ENCODE measurements at regions not wholly inside any gene's neighbourhood (a gene's known extent, or its start where the extent isn't known, plus 50 kb on each side); places are given as distances from the start of the nearest gene placed in this dataset.
"Not testable (repeated sequence)": the region's sequence is repeated elsewhere in the genome, so short reads cannot be mapped to it uniquely, and the experiment has no call there.

- intact Hi-C loops (cut with micrococcal nuclease), result no loop called here
- Histone ChIP-seq H3K9me3 (replicated peaks) (no peaks in the 10 kb centered on the region), H3K4me1 (peaks cover 14% of the 10 kb centered on the region), H3K36me3 (no peaks in the 10 kb centered on the region), H3K27me3 (ENCODE audit: low read depth) (no peaks in the 10 kb centered on the region), H3K4me3 (no peak overlapping the region), H3K27ac (replicated peaks) (peak overlapping the region; percentile 15)
- no peak for TF ChIP-seq CTCF (IDR thresholded peaks at IDR 0.05; ENCODE audit: borderline replicate concordance)
- DNase-seq, result peak; percentile 19
These were observed 125.1 kb upstream of the CLINT1 start for GRCh38 chr5:157983906-157984551.

DNA sequence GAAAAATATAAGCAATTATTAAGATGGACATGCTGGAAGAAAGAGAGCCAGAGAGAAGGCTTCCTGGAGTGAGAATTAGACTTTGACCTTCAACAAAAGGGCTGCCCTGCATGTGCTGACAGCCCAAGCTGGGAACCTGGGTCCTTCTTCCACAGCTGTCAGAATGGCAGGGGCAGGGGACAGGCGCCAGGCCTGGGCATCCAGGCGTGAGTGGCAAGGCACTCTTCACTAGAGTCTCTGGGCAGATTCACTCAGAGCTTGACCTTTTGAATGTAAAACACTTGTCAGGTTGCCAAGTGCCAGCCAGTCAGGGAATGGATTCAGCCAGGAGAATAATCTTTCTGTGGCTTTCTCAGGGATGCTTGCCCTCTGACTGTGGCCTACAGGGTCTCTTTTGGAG is 119.1 kb upstream of the CLINT1 start:
- H3K9me3 ChIP-seq (replicated peaks), result no peaks in the 10 kb centered on the region
- peak overlapping the region; percentile 56 for H3K27ac ChIP-seq (replicated peaks)
- H3K4me1 ChIP-seq, result peaks cover 5% of the 10 kb centered on the region
- H3K27me3 ChIP-seq (ENCODE audit: low read depth), result no peaks in the 10 kb centered on the region
- intact Hi-C loops (cut with micrococcal nuclease), result no loop called here
- no peak overlapping the region for H3K4me3 ChIP-seq
- no peak for TF ChIP-seq CTCF (IDR thresholded peaks at IDR 0.05; ENCODE audit: borderline replicate concordance)
- no peaks in the 10 kb centered on the region for H3K36me3 ChIP-seq
- DNase-seq, result peak; percentile 24

GRCh38 chr5:157976429-157976828 is 117.5 kb upstream of the CLINT1 start:
- no peak for TF ChIP-seq CTCF (IDR thresholded peaks at IDR 0.05; ENCODE audit: borderline replicate concordance)
- DNase-seq, result no peak
- no peaks in the 10 kb centered on the region for H3K9me3 ChIP-seq (replicated peaks)
- no peaks in the 10 kb centered on the region for H3K27me3 ChIP-seq (ENCODE audit: low read depth)
- H3K36me3 ChIP-seq, result no peaks in the 10 kb centered on the region
- intact Hi-C loops (cut with micrococcal nuclease), result no loop called here
- H3K27ac ChIP-seq (replicated peaks), result no peak overlapping the region
- H3K4me3 ChIP-seq, result no peak overlapping the region
- H3K4me1 ChIP-seq, result peaks cover 14% of the 10 kb centered on the region

DNA sequence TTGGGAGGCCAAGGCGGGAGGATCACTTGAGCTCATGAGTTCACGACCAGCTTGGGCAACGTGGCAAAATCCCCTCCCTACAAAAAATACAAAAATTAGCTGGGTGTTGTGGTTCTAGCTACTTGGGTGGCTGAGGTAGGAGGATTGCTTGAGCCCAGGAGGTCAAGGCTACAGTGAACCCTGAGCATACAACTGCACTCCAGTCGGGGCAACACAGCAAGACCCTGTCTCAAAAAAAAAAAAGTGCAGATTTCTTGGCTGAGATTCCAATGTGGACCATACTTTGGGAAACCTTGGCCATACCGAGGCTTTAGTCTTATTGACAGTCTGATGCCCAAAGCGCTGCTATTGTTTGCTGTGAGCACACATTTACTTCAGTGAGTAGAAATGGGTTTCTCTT is 113.6 kb upstream of the CLINT1 start:
- intact Hi-C loops (cut with micrococcal nuclease), result no loop called here
- H3K27me3 ChIP-seq (ENCODE audit: low read depth), result no peaks in the 10 kb centered on the region
- peaks cover 12% of the 10 kb centered on the region for H3K4me1 ChIP-seq
- H3K9me3 ChIP-seq (replicated peaks), result no peaks in the 10 kb centered on the region
- no peak for DNase-seq
- no peak overlapping the region for H3K27ac ChIP-seq (replicated peaks)
- TF ChIP-seq CTCF (IDR thresholded peaks at IDR 0.05; ENCODE audit: borderline replicate concordance), result no peak
- no peaks in the 10 kb centered on the region for H3K36me3 ChIP-seq
- H3K4me3 ChIP-seq, result no peak overlapping the region

GRCh38 chr5:157971571-157972216 is 112.7 kb upstream of the CLINT1 start:
- peak overlapping the region; percentile 50 for H3K27ac ChIP-seq (replicated peaks)
- no peaks in the 10 kb centered on the region for H3K36me3 ChIP-seq
- H3K4me3 ChIP-seq, result no peak overlapping the region
- no peaks in the 10 kb centered on the region for H3K9me3 ChIP-seq (replicated peaks)
- intact Hi-C loops (cut with micrococcal nuclease), result no loop called here
- peaks cover 11% of the 10 kb centered on the region for H3K4me1 ChIP-seq
- no peak for TF ChIP-seq CTCF (IDR thresholded peaks at IDR 0.05; ENCODE audit: borderline replicate concordance)
- no peaks in the 10 kb centered on the region for H3K27me3 ChIP-seq (ENCODE audit: low read depth)
- peak; percentile 21 for DNase-seq

GRCh38 chr5:157968570-157968969 is 109.6 kb upstream of the CLINT1 start:
- DNase-seq; H3K4me3 ChIP-seq; H3K9me3 ChIP-seq (replicated peaks); H3K27ac ChIP-seq (replicated peaks); intact Hi-C loops (cut with micrococcal nuclease); H3K27me3 ChIP-seq (ENCODE audit: low read depth); H3K36me3 ChIP-seq: not testable (repeated sequence)
- H3K4me1 ChIP-seq, result peaks cover 11% of the 10 kb centered on the region

All from left ventricle myocardium inferior (tissue), 1 donor.